Heart left ventricle (tissue), 13 donors: ENCODE measurements at regions not wholly inside any gene's neighbourhood (a gene's known extent, or its start where the extent isn't known, plus 50 kb on each side); places are given as distances from the start of the nearest gene placed in this dataset.

Experiments used
- CTCF ChIP-seq, 12 donors: fragments of 200-600 bp; sonication (generic) in 4 of 12; IDR thresholded peaks; one replicate each; pipeline versions ENCODE4 v1.5.0 to v1.8.0; 2018 to 2022; ENCODE audit warnings: antibody characterized with exemption in 12 of 12, mild to moderate bottlenecking in 5 of 12
- POLR2A ChIP-seq, 2 donors: fragments of 450-650 bp; IDR thresholded peaks; one replicate each; pipeline ENCODE4 v1.6.1; 2017; ENCODE audit warnings: antibody characterized with exemption in 2 of 2, mild to moderate bottlenecking in 2 of 2, moderate library complexity in 2 of 2
- donor health status: ischemic (EF 13 %, LVEDD 7.1; RV severe dilation, severe dysfunction).
- donor health status: DM: no; HTN: yes; CAD: no.
- donor health status: DM: no; HTN: no; CAD: no.
- donor health status: ischemic (EF 25% LVEDD 6.9; RV normal size, moderate dysfunction).
- donor health status: ischemic (EF 25% LVEDD 5.7; RV mildly dilated, moderate dysfunction).
- donor health status: ischemic (EF 35%, LVEDD 5.7; RV mildly dilated, moderate dysfunction).
- donor health status: nonischemic (EF 11% LVEDD 7.7; RV severe dilation, severe dysfunction).
- donor health status: DM: yes; HTN: yes; CAD: no.
- donor health status: PGD.
- donor health status: ischemic (EF 29% LVEDD 5.4; RV normal size, mild dysfunction).
- donor health status: nonischemic (EF 23%, LVEDD 6.1; RV moderate dilation, normal function).

GRCh38 chr5:152246401-152246800 lies 158.7 kb downstream of the NMUR2 start:
- TF ChIP-seq CTCF (IDR thresholded peaks at IDR 0.05) (no peak), POLR2A (IDR thresholded peaks at IDR 0.05) (no peak)
